Keratinocyte (primary cell): ENCODE measurements at regions not wholly inside any gene's neighbourhood (a gene's known extent, or its start where the extent isn't known, plus 50 kb on each side); places are given as distances from the start of the nearest gene placed in this dataset.

Experiments used
- CTCF ChIP-seq, 3 experiments: IDR thresholded peaks in 1 of 3; conservative IDR thresholded peaks in 1 of 3; optimal IDR thresholded peaks in 1 of 3; 2 replicates in 2 of 3; 3 replicates in 1 of 3; pipeline versions ENCODE3 to v1.5.1; 2011; ENCODE audit warnings: low read length in 3 of 3, mild to moderate bottlenecking in 3 of 3, moderate library complexity in 2 of 3, control low read depth in 1 of 3, inconsistent platforms in 1 of 3; ENCODE audit not compliant: insufficient read depth in 2 of 3; ENCODE audit errors: extremely low read depth in 1 of 3
- EZH2 ChIP-seq: IDR thresholded peaks from one replicate; pipeline ENCODE4 v1.6.1; 2012; ENCODE audit warnings: inconsistent platforms, mild to moderate bottlenecking, low read length, moderate library complexity

- TF ChIP-seq CTCF (optimal IDR thresholded peaks at IDR 0.05 in 1 of 3, IDR thresholded peaks at IDR 0.05 in 1 of 3, conservative IDR thresholded peaks at IDR 0.05 in 1 of 3; ENCODE audit: extremely low read depth in 1 of 3, insufficient read depth in 2 of 3, low read length in 3 of 3) (no peak), EZH2 (no peak)
Measured at GRCh38 chr11:127117231-127117739, 116.7 kb upstream of the KIRREL3 start.
